Breast epithelium (tissue), 4 donors: ENCODE measurements at regions not wholly inside any gene's neighbourhood (a gene's known extent, or its start where the extent isn't known, plus 50 kb on each side); places are given as distances from the start of the nearest gene placed in this dataset.

ENCODE experiments used
- DNase-seq, 2 donors: peaks; one replicate each; pipeline ENCODE4 v3.0.0-alpha.2; 2019; ENCODE audit warnings: low spot score in 2 of 2
- H3K27ac ChIP-seq, 2 donors: fragments of 200-600 bp; sonication (generic) in 1 of 2; one replicate each; pipeline ENCODE4 v1.5.1; 2016 to 2019; ENCODE audit warnings: mild to moderate bottlenecking in 1 of 2
- H3K27me3 ChIP-seq, 2 donors: fragments of 200-600 bp; sonication (generic) in 1 of 2; one replicate each; pipeline versions ENCODE4 v1.5.1 to v1.6.0; 2017 to 2019; ENCODE audit warnings: control low read depth in 1 of 2, mild to moderate bottlenecking in 1 of 2
- H3K36me3 ChIP-seq: fragments of 200-600 bp; one replicate; pipeline ENCODE4 v1.5.1; 2019
- H3K4me1 ChIP-seq, 2 donors: fragments of 200-600 bp; sonication (generic); one replicate each; pipeline ENCODE4 v1.5.1; 2016 to 2019; ENCODE audit warnings: control low read depth in 1 of 2
- H3K4me3 ChIP-seq, 3 donors: fragments of 200-600 bp; sonication (generic); 1 replicate in 2 of 3; 2 replicates in 1 of 3; pipeline ENCODE4 v1.5.1; 2016 to 2019; ENCODE audit warnings: mild to moderate bottlenecking in 3 of 3, moderate library complexity in 2 of 3
- H3K9me3 ChIP-seq, 2 donors: fragments of 200-600 bp; sonication (generic) in 1 of 2; one replicate each; pipeline ENCODE4 v1.5.1; 2016 to 2019; ENCODE audit warnings: control low read depth in 1 of 2
- POLR2A ChIP-seq: fragments of 450-650 bp; IDR thresholded peaks from one replicate; pipeline ENCODE4 v1.6.1; 2016; ENCODE audit warnings: antibody characterized with exemption, mild to moderate bottlenecking, moderate library complexity
- POLR2AphosphoS5 ChIP-seq, 3 donors: sonication (generic); formaldehyde crosslinking; IDR thresholded peaks; one replicate each; pipeline ENCODE4 v1.6.1; 2017; ENCODE audit warnings: antibody characterized with exemption in 3 of 3
- intact Hi-C: fragments of 100-400 bp; cut with DNase I; formaldehyde crosslinking; loops from one replicate; pipeline ENCODE4 v1.15.1; 2023; ENCODE audit warnings: low total_unique reads
- TF ChIP-seq, protein P1 (sequence below), 3 donors: fragments of 450-650 bp; IDR thresholded peaks; one replicate each; pipeline ENCODE4 v1.5.1; 2016 to 2017; ENCODE audit warnings: antibody characterized with exemption in 3 of 3, mild to moderate bottlenecking in 3 of 3, moderate library complexity in 3 of 3

DNA sequence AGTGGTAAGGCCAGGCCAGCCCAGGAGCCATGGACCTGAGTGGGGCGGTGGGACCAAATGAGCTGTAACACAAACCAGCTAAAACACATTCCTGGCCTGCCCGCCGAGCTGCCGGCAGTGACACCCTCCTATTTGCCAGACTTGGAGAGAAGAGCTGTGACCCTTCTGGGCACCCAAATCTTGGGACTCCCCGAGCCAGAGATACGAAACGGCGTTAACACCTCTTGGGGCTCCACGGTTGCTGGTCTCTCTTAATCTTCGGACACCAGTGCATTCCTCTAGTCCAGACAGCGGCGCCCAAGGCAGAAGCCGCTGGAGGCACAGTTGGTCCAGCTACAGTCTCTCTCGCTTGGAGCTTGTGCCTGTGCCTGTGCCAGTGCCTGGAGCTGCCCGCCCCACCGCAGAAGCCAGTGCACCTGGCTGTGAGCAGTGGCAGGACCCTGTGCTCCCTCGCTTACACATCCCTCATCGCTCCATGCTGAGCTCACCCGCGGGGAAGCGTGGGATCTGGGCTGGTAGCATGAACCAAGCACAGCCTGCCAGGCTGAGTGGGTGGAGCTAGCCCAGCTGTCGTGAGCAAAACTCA lies 147.2 kb upstream of the KLHL1 start:
- H3K9me3 ChIP-seq = no peaks in the 10 kb centered on the region
- intact Hi-C loops = no loop called here
- H3K27me3 ChIP-seq = no peaks in the 10 kb centered on the region
- H3K36me3 ChIP-seq = no peaks in the 10 kb centered on the region
- H3K4me3 ChIP-seq = no peak overlapping the region
- TF ChIP-seq, protein P1, sequence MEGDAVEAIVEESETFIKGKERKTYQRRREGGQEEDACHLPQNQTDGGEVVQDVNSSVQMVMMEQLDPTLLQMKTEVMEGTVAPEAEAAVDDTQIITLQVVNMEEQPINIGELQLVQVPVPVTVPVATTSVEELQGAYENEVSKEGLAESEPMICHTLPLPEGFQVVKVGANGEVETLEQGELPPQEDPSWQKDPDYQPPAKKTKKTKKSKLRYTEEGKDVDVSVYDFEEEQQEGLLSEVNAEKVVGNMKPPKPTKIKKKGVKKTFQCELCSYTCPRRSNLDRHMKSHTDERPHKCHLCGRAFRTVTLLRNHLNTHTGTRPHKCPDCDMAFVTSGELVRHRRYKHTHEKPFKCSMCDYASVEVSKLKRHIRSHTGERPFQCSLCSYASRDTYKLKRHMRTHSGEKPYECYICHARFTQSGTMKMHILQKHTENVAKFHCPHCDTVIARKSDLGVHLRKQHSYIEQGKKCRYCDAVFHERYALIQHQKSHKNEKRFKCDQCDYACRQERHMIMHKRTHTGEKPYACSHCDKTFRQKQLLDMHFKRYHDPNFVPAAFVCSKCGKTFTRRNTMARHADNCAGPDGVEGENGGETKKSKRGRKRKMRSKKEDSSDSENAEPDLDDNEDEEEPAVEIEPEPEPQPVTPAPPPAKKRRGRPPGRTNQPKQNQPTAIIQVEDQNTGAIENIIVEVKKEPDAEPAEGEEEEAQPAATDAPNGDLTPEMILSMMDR (IDR thresholded peaks at IDR 0.05) = no peak
- TF ChIP-seq POLR2AphosphoS5 (IDR thresholded peaks at IDR 0.05) = no peak
- no peak for TF ChIP-seq POLR2A
- H3K4me1 ChIP-seq = no peaks in the 10 kb centered on the region
- H3K27ac ChIP-seq = no peak overlapping the region
- no peak for DNase-seq

DNA sequence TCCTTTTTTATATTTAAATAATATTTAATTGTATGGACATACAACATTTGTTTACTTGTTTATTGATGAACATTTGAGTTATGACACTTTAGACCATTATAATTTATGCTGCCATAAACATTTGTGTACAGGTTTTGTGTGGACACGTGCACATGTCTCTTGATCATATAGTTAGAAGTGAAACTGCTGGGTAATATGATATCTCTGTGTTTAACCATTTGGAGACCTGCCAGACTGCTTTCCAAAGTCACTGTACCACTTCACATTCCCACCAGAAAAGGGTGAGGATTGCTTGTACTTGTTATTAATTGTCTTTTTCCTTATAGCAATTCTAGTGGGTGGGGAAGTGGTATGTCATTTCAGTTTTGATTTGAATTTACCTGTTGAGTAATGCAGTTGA lies 145.6 kb upstream of the KLHL1 start:
- H3K27ac ChIP-seq = no peak overlapping the region
- intact Hi-C loops = no loop called here

DNA sequence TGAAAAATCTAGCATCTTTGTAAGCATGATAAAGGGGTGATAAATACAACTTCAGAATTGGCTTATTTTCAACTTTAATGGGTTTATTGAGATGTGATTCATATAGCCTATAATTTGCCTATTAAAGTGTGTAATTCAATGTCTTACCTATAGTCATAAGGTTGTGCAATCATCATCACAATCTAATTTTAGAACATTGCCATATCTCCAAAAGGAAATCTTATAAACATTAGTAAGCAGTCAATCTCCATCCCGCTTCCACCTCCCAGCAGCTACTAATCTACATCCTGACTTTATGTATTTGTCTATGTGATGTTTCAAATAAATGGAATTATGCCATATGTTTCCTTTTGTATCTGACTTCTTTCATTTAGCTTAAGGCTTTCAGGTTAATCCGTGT lies 145.2 kb upstream of the KLHL1 start:
- Histone ChIP-seq H3K27ac (no peak overlapping the region), H3K9me3 (no peaks in the 10 kb centered on the region), H3K4me3 (no peak overlapping the region), H3K27me3 (no peaks in the 10 kb centered on the region), H3K36me3 (no peaks in the 10 kb centered on the region), H3K4me1 (no peaks in the 10 kb centered on the region)
- no peak for DNase-seq
- TF ChIP-seq POLR2AphosphoS5 (IDR thresholded peaks at IDR 0.05) (no peak), POLR2A (no peak)
- TF ChIP-seq, protein P1 (IDR thresholded peaks at IDR 0.05) = no peak
- intact Hi-C loops = no loop called here

More for the DNA sequence above, 145.6 kb upstream of the KLHL1 start:
- Histone ChIP-seq H3K27me3 (no peaks in the 10 kb centered on the region), H3K4me3 (no peak overlapping the region), H3K4me1 (no peaks in the 10 kb centered on the region), H3K36me3 (no peaks in the 10 kb centered on the region), H3K9me3 (no peaks in the 10 kb centered on the region)
- DNase-seq = no peak
- TF ChIP-seq, protein P1 (IDR thresholded peaks at IDR 0.05) = no peak
- TF ChIP-seq POLR2AphosphoS5 (IDR thresholded peaks at IDR 0.05) (no peak), POLR2A (no peak)

DNA sequence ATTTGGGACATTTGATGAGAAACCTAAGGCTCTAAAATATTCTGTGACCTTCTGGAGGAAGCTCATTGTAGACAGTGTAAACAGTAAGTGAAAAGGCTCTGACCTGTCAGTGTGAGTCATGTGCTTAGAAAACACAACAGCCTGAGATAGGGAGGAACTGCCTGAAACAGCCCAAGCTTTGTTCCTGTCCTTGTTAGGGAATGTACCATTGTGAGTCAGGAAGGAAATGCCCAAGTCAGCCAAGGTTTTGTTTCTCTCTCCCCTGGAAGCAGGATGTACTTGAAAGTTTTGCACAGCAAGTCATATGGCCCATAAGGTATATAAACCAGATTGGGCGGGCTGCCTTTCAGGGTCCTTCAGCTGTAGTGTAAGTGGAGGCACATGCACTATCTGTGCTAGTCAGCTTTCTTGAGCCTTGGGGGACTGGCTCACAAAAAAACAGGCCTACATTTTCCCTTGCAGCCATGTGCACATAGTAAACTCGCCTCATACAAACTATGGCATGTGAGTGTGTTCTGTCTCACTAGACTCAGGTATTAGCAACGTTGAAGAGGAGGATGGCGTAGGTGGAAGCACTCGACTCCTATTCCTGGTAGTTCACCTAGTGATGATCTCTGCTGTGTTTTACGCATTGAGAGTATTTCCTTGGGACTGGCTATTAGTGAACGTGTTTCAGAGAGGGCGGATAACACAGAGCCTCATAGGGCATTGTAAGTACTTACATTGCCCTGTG lies 141.2 kb upstream of the KLHL1 start:
- Histone ChIP-seq H3K4me1 (no peaks in the 10 kb centered on the region), H3K9me3 (no peaks in the 10 kb centered on the region), H3K36me3 (no peaks in the 10 kb centered on the region), H3K4me3 (no peak overlapping the region), H3K27me3 (no peaks in the 10 kb centered on the region), H3K27ac (no peak overlapping the region)
- no peak for DNase-seq
- intact Hi-C loops = no loop called here
- TF ChIP-seq POLR2A = no peak

DNA sequence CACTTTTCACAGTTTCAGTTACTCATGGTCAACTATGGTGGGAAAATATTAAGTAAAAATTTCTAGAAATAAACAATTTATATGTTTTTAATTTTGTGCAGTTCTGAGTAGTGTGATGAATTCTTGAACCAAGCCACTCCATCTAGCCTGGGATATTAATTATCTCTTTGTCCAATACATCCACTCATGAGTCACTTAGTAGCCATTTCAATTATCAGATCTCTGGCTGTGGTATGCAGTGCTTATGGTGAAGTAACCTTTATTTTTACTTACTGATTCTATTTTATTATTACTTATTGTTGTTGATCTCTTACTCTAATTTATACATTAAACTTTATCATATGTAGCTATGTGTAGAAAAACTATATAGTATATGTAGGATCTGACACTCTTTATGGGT lies 128.9 kb upstream of the KLHL1 start:
- Histone ChIP-seq H3K27me3 (no peaks in the 10 kb centered on the region), H3K4me1 (no peaks in the 10 kb centered on the region), H3K27ac (no peak overlapping the region), H3K36me3 (no peaks in the 10 kb centered on the region), H3K4me3 (no peak overlapping the region), H3K9me3 (peaks cover 0 to 9% of the 10 kb centered on the region in 2 donors)
- TF ChIP-seq POLR2AphosphoS5 (IDR thresholded peaks at IDR 0.05) = no peak
- no peak for DNase-seq
- intact Hi-C loops = no loop called here

DNA sequence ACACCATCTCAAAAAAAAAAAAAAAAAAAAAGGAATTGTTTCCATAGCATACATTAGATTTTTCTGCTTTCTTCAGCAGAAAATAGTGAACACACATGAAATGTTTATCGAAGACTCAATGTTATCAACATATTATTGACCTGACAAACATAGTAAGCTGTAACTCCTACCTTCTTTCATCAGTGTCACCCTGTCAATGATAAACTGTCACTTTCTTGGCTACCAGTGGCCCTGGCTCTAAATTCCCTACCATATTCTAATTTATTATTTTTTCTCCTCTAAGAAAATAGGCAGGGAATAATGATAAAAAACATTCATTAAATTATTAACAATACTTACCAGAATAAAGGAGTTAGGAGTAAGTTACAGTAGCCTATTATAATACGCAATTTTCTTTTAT lies 127.3 kb upstream of the KLHL1 start:
- intact Hi-C loops = no loop called here
- Histone ChIP-seq H3K36me3 (no peaks in the 10 kb centered on the region), H3K27me3 (no peaks in the 10 kb centered on the region), H3K4me1 (no peaks in the 10 kb centered on the region), H3K9me3 (peaks cover 0 to 9% of the 10 kb centered on the region in 2 donors), H3K4me3 (no peak overlapping the region), H3K27ac (no peak overlapping the region)
- DNase-seq = no peak
- TF ChIP-seq POLR2AphosphoS5 (IDR thresholded peaks at IDR 0.05) (no peak), POLR2A (no peak)
- TF ChIP-seq, protein P1 (IDR thresholded peaks at IDR 0.05) = no peak
